ENCODE measurements at regions not wholly inside any gene's neighbourhood (a gene's known extent, or its start where the extent isn't known, plus 50 kb on each side); places are given as distances from the start of the nearest gene placed in this dataset.

- no peak for TF ChIP-seq CTCF (IDR thresholded peaks at IDR 0.05; ENCODE audit: unreplicated experiment)
- no peak overlapping the region for H3K4me3 Mint-ChIP-seq
Observed at GRCh38 chr20:19099596-19100545, 112.6 kb upstream of the SLC24A3 start.

GRCh38 chr20:19100975-19101374, 111.5 kb upstream of the SLC24A3 start:
- H3K36me3 Mint-ChIP-seq, result no peaks in the 10 kb centered on the region
- no peak overlapping the region for H3K27ac Mint-ChIP-seq
- no peaks in the 10 kb centered on the region for H3K4me1 Mint-ChIP-seq
- no peaks in the 10 kb centered on the region for H3K9me3 Mint-ChIP-seq
- H3K27me3 Mint-ChIP-seq (ENCODE audit: low read depth), result peaks cover 10% of the 10 kb centered on the region
- no peak for TF ChIP-seq CTCF (IDR thresholded peaks at IDR 0.05; ENCODE audit: unreplicated experiment)
- no peak for DNase-seq (ENCODE audit: low spot score in 2 of 2, unreplicated experiment in 2 of 2)
- H3K4me3 Mint-ChIP-seq, result no peak overlapping the region

More at GRCh38 chr20:19099596-19100545, 112.6 kb upstream of the SLC24A3 start:
- no peak overlapping the region for H3K27ac Mint-ChIP-seq
- H3K27me3 Mint-ChIP-seq (ENCODE audit: low read depth), result peaks cover 7% of the 10 kb centered on the region
- DNase-seq (ENCODE audit: low spot score in 2 of 2, unreplicated experiment in 2 of 2), result no peak
- H3K4me1 Mint-ChIP-seq, result no peaks in the 10 kb centered on the region
- H3K9me3 Mint-ChIP-seq, result no peaks in the 10 kb centered on the region
- H3K36me3 Mint-ChIP-seq, result no peaks in the 10 kb centered on the region

DNA sequence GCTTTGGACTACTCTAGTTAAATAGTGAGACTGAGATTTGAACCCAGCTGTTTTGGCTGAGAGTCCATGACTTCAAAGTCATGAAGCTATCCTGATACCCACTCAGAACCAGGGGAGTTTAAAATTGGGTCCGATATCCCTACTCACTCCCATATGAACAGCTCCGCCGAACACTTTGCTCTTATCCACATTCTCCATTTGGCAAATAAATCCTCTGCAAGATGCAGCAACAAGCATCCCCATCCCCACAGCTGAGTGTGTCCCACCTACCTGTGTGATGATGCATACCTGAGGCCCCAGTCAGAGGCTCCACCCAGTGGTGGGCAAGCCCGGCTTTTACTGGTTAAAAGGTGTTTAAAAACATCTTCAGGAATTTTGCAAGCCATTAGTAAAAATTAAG, 108.3 kb upstream of the SLC24A3 start:
- Mint-ChIP-seq H3K9me3 (no peaks in the 10 kb centered on the region), H3K4me3 (no peak overlapping the region), H3K4me1 (no peaks in the 10 kb centered on the region), H3K27ac (no peak overlapping the region), H3K27me3 (ENCODE audit: low read depth) (peaks cover 17% of the 10 kb centered on the region), H3K36me3 (no peaks in the 10 kb centered on the region)
- TF ChIP-seq CTCF (IDR thresholded peaks at IDR 0.05; ENCODE audit: unreplicated experiment), result no peak
- DNase-seq (ENCODE audit: low spot score in 2 of 2, unreplicated experiment in 2 of 2), result no peak

- TF ChIP-seq CTCF (IDR thresholded peaks at IDR 0.05; ENCODE audit: unreplicated experiment), result no peak
- H3K36me3 Mint-ChIP-seq, result no peaks in the 10 kb centered on the region
- H3K4me1 Mint-ChIP-seq, result no peaks in the 10 kb centered on the region
- H3K4me3 Mint-ChIP-seq, result no peak overlapping the region
- H3K27me3 Mint-ChIP-seq (ENCODE audit: low read depth), result peaks cover 12% of the 10 kb centered on the region
- H3K27ac Mint-ChIP-seq, result no peak overlapping the region
- no peak for DNase-seq (ENCODE audit: low spot score in 2 of 2, unreplicated experiment in 2 of 2)
- no peaks in the 10 kb centered on the region for H3K9me3 Mint-ChIP-seq
Observed at GRCh38 chr20:19108155-19108554, 104.3 kb upstream of the SLC24A3 start.

- peaks cover 7% of the 10 kb centered on the region for H3K27me3 Mint-ChIP-seq (ENCODE audit: low read depth)
- H3K4me3 Mint-ChIP-seq, result no peak overlapping the region
- no peaks in the 10 kb centered on the region for H3K9me3 Mint-ChIP-seq
- no peak for DNase-seq (ENCODE audit: low spot score in 2 of 2, unreplicated experiment in 2 of 2)
- no peaks in the 10 kb centered on the region for H3K4me1 Mint-ChIP-seq
- no peak for TF ChIP-seq CTCF (IDR thresholded peaks at IDR 0.05; ENCODE audit: unreplicated experiment)
- H3K27ac Mint-ChIP-seq, result no peak overlapping the region
- no peaks in the 10 kb centered on the region for H3K36me3 Mint-ChIP-seq
Observed at GRCh38 chr20:19110285-19110684, 102.2 kb upstream of the SLC24A3 start.

All from mesothelial cell of epicardium (in vitro differentiated cells).